ENCODE measurements at regions not wholly inside any gene's neighbourhood (a gene's known extent, or its start where the extent isn't known, plus 50 kb on each side); places are given as distances from the start of the nearest gene placed in this dataset.

GRCh38 chrX:80354966-80355465 is 65.2 kb upstream of the TENT5D start:
- no peak for TF ChIP-seq CTCF (IDR thresholded peaks at IDR 0.05; ENCODE audit: low read depth, low read length)
- no peak for DNase-seq
- Histone ChIP-seq H3K4me3 (ENCODE audit: low read depth, low read length) (no peak overlapping the region), H3K9me3 (ENCODE audit: severe bottlenecking) (no peaks in the 10 kb centered on the region), H3K36me3 (no peaks in the 10 kb centered on the region), H3K27ac (no peak overlapping the region), H3K27me3 (ENCODE audit: insufficient read depth, low read depth, severe bottlenecking) (peaks cover 8% of the 10 kb centered on the region)
